Endothelial cell of umbilical vein (primary cell): ENCODE measurements at regions not wholly inside any gene's neighbourhood (a gene's known extent, or its start where the extent isn't known, plus 50 kb on each side); places are given as distances from the start of the nearest gene placed in this dataset.

Experiments
- BruUV-seq: library from RNA; stranded (reverse); fragments of 400-500 nt; replicated peaks from 2 replicates; lab custom pipeline; 2021; lab: Mats Ljungman, UMichigan
- CTCF ChIA-PET: fragments of 300-600, 350-600 bp; sonication (Branson Sonifier 250); formaldehyde crosslinking; loops from one replicate; lab custom pipeline; 2021; ENCODE audit warnings: antibody characterized with exemption, inconsistent platforms; lab: Charles Lee
- POLR2A ChIA-PET: fragments of 300-600, 350-600 bp; sonication (Branson Sonifier 250); formaldehyde crosslinking; loops from one replicate; lab custom pipeline; 2021; ENCODE audit warnings: antibody characterized with exemption, inconsistent platforms; lab: Charles Lee
- DNase-seq: peaks from one replicate; pipeline ENCODE4 v3.0.0-alpha.2; 2011; ENCODE audit warnings: low read depth, low spot score
- FAIRE-seq: peaks from 2 replicates; lab custom pipeline; 2011; peaks lifted over from hg19 to GRCh38; lab: Jason Lieb, UNC
- H2AFZ ChIP-seq: 2 replicates; pipeline ENCODE4 v1.6.0; 2012; ENCODE audit warnings: low read depth, low read length, control low read depth, inconsistent platforms
- H3K27ac ChIP-seq: 2 replicates; pipeline ENCODE4 v1.5.1; 2011; ENCODE audit warnings: low read depth, mild to moderate bottlenecking, control low read depth, low read length, moderate library complexity; ENCODE audit not compliant: insufficient read depth
- H3K27me3 ChIP-seq, 2 experiments: 2 replicates each; pipeline versions ENCODE4 v1.6.0 to v1.6.1; 2011; ENCODE audit warnings: low read length in 2 of 2, mixed read lengths in 1 of 2; ENCODE audit not compliant: control insufficient read depth in 2 of 2, insufficient read depth in 2 of 2
- H3K36me3 ChIP-seq, 2 experiments: 2 replicates in 1 of 2; 3 replicates in 1 of 2; pipeline ENCODE4 v1.5.1; 2011; ENCODE audit warnings: low read length in 2 of 2, mild to moderate bottlenecking in 1 of 2, moderate library complexity in 1 of 2; ENCODE audit not compliant: control insufficient read depth in 2 of 2, insufficient read depth in 2 of 2; ENCODE audit errors: extremely low read depth in 1 of 2
- H3K4me1 ChIP-seq: 3 replicates; pipeline ENCODE4 v1.5.1; 2011; ENCODE audit warnings: mild to moderate bottlenecking, low read length; ENCODE audit not compliant: control insufficient read depth, insufficient read depth; ENCODE audit errors: extremely low read depth
- H3K4me2 ChIP-seq: 2 replicates; pipeline ENCODE4 v1.6.1; 2011; ENCODE audit warnings: low read length, control low read depth, mixed read lengths; ENCODE audit not compliant: insufficient read depth
- H3K4me3 ChIP-seq, 3 experiments: fragments of 200-600 bp in 1 of 3; sonication (generic), shearing (Covaris generic) in 1 of 3; replicated peaks in 1 of 3; 2 replicates each; pipeline ENCODE4 v1.5.1; 2011 to 2016; ENCODE audit warnings: control low read depth in 3 of 3, low read length in 3 of 3, mild to moderate bottlenecking in 2 of 3, inconsistent platforms in 1 of 3, low read depth in 1 of 3, moderate library complexity in 1 of 3; ENCODE audit not compliant: insufficient read depth in 1 of 3
- H3K79me2 ChIP-seq: 2 replicates; pipeline ENCODE4 v1.6.0; 2012; ENCODE audit warnings: low read length, inconsistent platforms; ENCODE audit not compliant: control insufficient read depth, insufficient read depth
- H3K9ac ChIP-seq: replicated peaks from 2 replicates; pipeline ENCODE3; 2011; ENCODE audit warnings: low read length, control low read depth; ENCODE audit not compliant: insufficient read depth; ENCODE audit errors: extremely low read depth
- H3K9me1 ChIP-seq: replicated peaks from 3 replicates; pipeline ENCODE4 v1.6.0; 2011; ENCODE audit warnings: mild to moderate bottlenecking, low read length; ENCODE audit not compliant: control insufficient read depth, insufficient read depth; ENCODE audit errors: extremely low read depth
- H3K9me3 ChIP-seq: replicated peaks from 2 replicates; pipeline ENCODE4 v1.5.1; 2012; ENCODE audit warnings: low read length, inconsistent platforms; ENCODE audit not compliant: control insufficient read depth, insufficient read depth
- H4K20me1 ChIP-seq: replicated peaks from 2 replicates; pipeline ENCODE3; 2011; ENCODE audit warnings: mild to moderate bottlenecking, low read length; ENCODE audit not compliant: control insufficient read depth, insufficient read depth; ENCODE audit errors: extremely low read depth
- CTCF ChIP-seq, 2 donors: IDR thresholded peaks; 1 replicate in 1 of 2; 2 replicates in 1 of 2; pipeline ENCODE4 v1.5.1; 2011; ENCODE audit warnings: low read length in 2 of 2, mild to moderate bottlenecking in 2 of 2, moderate library complexity in 2 of 2, control low read depth in 1 of 2, inconsistent platforms in 1 of 2, low read depth in 1 of 2; ENCODE audit not compliant: insufficient read depth in 1 of 2; ENCODE audit errors: extremely low read depth in 1 of 2
- GATA2 ChIP-seq: IDR thresholded peaks from 2 replicates; pipeline ENCODE4 v1.7.0; 2011; ENCODE audit warnings: low read depth, mild to moderate bottlenecking, moderate library complexity, mixed read lengths, low read length; ENCODE audit not compliant: insufficient read length, insufficient read depth
- POLR2A ChIP-seq: IDR thresholded peaks from 2 replicates; pipeline ENCODE4 v1.6.1; 2012; ENCODE audit warnings: low read depth, mild to moderate bottlenecking, control low read depth, low read length
- POLR2AphosphoS5 ChIP-seq: IDR thresholded peaks from 2 replicates; pipeline ENCODE4 v1.6.1; 2012; ENCODE audit warnings: low read depth, mild to moderate bottlenecking, control low read depth, low read length, moderate library complexity; ENCODE audit not compliant: insufficient read depth
- dilution Hi-C: fragments of 300-500 bp; cut with MboI; formaldehyde crosslinking; loops from one replicate; pipeline ENCODE4 v1.15.0; 2019; ENCODE audit warnings: low sequenced_read_pairs; ENCODE audit not compliant: extremely low pct_ligation_motif_present
- intact Hi-C: fragments of 100-400 bp; cut with micrococcal nuclease; formaldehyde crosslinking; loops from one replicate; pipeline ENCODE4 v1.10.0; 2022
- TF ChIP-seq, protein P1 (sequence below): IDR thresholded peaks from 2 replicates; pipeline ENCODE4 v1.6.1; 2011; ENCODE audit not compliant: insufficient read depth, insufficient read length

DNA sequence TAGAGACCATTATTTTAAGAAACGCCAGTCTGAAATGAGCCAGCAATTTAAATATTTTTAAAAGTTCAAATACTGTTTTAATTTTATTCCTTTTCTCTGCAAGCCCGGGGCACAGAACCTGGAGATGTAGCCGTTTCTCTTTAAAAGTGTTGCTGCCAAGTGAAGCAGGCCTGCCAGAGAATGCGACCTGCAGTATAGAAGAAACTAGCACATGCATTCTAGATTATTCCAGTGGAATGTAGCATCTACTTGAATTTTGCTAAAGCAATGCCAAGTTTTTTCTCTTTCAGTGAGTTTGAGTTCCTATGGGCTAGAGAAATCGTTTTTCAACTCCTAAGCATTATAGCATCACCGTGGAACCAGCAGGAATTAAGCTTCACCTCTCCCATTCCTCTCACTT, 101.3 kb downstream of the QRSL1 start:
- ChIA-PET CTCF (no interaction called here), POLR2A (no interaction called here)

More for the DNA sequence above, 101.3 kb downstream of the QRSL1 start:
- no peaks in the 10 kb centered on the region for H3K27me3 ChIP-seq
- H3K9ac ChIP-seq = no peak overlapping the region
- TF ChIP-seq, protein P1, sequence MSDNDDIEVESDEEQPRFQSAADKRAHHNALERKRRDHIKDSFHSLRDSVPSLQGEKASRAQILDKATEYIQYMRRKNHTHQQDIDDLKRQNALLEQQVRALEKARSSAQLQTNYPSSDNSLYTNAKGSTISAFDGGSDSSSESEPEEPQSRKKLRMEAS = no peak
- TF ChIP-seq POLR2A (no peak), POLR2AphosphoS5 (no peak), CTCF (IDR thresholded peaks at IDR 0.05; ENCODE audit: extremely low read depth in 1 of 2, insufficient read depth in 1 of 2, low read depth in 1 of 2, low read length in 2 of 2) (no peak), GATA2 (no peak)
- H3K36me3 ChIP-seq = no peaks in the 10 kb centered on the region
- dilution Hi-C loops = no loop called here
- DNase-seq (no peak), FAIRE-seq (no peak)
- no peak overlapping the region for H3K27ac ChIP-seq
- no peaks in the 10 kb centered on the region for H3K9me3 ChIP-seq
- H4K20me1 ChIP-seq = no peaks in the 10 kb centered on the region
- H3K4me1 ChIP-seq = no peaks in the 10 kb centered on the region
- intact Hi-C loops = no loop called here
- no peak overlapping the region for H3K4me2 ChIP-seq
- no peaks in the 10 kb centered on the region for H3K79me2 ChIP-seq
- H3K9me1 ChIP-seq = no peaks in the 10 kb centered on the region
- H2AFZ ChIP-seq = no peak overlapping the region
- BruUV-seq = no TSS peak
- H3K4me3 ChIP-seq = no peak overlapping the region
